ENCODE measurements at regions not wholly inside any gene's neighbourhood (a gene's known extent, or its start where the extent isn't known, plus 50 kb on each side); places are given as distances from the start of the nearest gene placed in this dataset.

DNA sequence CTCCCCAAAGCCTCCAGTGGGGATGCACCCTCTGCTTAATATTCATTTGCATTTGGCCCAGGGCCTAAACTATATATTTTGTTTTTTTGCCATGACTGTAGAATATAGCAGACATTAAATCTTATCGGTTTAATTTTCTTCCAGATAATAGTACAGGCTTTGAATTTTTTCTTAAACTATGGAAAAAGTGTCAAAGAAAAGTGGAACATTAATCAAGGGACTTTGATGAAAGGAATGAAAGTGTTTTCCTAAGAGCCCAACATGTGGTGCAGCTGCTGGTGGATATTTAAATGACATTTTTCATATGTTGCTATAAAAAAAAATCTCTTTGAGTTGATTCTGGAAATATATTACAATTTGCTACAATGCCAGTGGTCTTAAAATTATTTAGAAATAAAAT is 346.8 kb downstream of the CYP26B1 start:
- no peak for DNase-seq

GRCh38 chr2:71800106-71800809 is 346.9 kb downstream of the DYSF start:
- no peak for DNase-seq

GRCh38 chr2:71799013-71799575 is 345.7 kb downstream of the DYSF start:
- DNase-seq: no peak

DNA sequence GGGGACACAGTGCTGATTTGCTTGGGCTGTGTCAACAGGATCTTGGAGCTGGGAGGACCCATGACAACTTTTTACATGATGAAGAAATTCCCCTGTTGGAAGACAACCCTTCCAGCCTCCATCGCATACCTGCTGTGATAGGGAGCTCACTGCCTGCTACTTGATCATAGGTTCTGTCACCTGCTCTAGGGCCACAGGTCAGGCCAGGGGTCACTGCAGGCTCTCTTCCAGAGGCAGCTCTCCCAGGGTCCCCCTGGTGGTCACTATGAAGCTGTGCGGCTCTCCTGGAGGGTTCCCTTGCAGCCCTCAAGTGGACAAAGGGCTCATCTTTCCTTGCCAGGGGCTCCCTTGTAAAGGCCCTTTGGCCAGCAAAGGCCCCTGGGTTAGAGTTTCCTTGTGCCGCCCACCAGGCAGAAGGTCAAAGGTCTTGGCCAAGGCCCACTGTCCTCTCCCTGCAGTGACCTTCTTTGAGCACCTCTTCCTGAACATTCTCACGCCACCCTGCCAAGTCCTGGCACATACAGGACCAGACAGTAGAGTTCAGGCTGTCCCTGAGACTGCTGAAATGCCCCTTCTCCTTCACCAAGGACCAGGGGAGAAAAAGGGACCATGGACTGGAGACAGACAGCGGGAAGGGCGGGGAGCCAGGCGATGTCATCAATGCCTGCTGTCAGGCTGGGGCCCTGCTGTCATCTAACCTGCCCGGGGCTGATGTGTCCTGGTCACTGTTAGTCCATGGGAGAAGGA is 345.1 kb downstream of the DYSF start:
- DNase-seq: no peak

GRCh38 chr2:71797035-71797810 is 343.9 kb downstream of the DYSF start:
- no peak for DNase-seq

DNA sequence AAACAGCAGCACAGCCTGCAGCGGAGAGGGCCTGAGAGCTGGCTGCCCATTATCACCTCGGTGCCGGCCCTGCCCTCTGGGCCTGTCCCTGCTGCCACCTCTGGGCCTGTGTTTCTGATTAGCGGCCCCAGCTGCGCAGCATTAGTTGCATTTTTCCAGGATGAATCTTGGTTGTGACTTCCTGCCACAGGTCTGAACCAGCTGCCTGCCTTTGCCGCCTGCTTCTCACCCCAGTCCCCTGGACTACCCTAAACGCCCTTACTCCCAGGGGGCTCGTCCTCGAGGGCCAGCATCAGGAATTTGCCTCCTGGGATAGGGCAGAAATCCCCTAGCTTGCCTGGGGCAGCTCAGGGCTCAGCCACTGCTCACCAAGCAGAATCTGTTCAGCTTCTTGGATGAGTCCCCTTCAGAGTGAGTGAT is 342.8 kb downstream of the DYSF start:
- DNase-seq: no peak

DNA sequence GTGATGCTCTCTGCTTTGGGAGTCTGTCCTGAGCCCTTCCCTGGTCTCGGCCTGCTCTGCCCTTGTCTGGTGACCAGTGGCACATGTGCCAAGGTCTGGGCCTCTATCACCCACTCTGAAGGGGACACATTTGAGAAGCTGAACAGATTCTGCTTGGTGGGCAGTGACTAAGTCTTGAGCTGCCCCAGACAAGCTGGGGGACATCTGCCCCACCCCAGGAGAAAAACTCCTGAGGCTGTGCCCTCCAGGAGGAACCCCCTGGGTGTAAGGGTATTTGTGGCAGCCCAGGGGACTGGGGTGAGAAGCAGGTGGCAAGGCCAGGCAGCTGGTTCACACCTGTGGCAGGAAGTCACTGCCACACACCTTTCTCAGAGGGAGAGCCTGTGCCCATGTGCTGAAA is 342.1 kb downstream of the DYSF start:
- DNase-seq: no peak

- DNase-seq: no peak
Measured at GRCh38 chr2:71794611-71795010, 341.2 kb downstream of the DYSF start.

- DNase-seq: no peak
Measured at GRCh38 chr2:71793926-71794325, 340.6 kb downstream of the DYSF start.

- DNase-seq: no peak
Measured at GRCh38 chr2:71792926-71793761, 339.8 kb downstream of the DYSF start.

DNA sequence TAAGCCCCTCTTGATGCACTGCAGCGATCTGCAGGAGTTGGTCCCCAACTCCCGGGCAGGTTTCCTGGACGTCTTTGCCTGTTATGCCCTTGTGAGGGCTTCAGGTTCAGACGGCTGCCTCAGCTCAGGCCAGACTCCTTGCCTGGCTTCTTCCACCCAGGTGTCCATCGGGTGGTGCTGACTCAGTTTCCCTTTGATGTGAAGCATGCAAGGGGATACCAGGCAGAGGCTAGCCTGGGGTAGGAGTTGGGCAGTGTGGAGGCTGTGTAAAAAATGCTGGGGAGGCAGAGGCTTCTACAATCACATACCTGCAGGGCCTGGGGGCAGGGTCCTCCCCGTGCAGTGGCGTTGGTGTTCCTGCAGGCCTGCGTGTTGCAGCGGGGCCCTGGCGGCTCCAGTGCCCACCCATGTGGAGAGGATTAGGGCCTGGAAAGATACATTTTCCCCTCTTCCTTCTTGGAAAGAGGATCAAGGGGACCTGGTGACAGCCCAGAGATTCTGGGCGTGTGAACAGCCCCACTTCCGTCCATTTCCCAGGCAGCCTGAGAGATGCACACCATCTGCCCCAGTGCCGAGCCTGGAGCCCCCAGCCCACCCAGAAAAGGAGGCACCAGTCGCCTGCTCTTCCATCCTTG is 338.3 kb downstream of the DYSF start:
- DNase-seq: no peak

- no peak for DNase-seq
Measured at GRCh38 chr2:71791061-71791450, 337.7 kb downstream of the DYSF start.

GRCh38 chr2:71790226-71791060 is 337.1 kb downstream of the DYSF start:
- DNase-seq: no peak

DNA sequence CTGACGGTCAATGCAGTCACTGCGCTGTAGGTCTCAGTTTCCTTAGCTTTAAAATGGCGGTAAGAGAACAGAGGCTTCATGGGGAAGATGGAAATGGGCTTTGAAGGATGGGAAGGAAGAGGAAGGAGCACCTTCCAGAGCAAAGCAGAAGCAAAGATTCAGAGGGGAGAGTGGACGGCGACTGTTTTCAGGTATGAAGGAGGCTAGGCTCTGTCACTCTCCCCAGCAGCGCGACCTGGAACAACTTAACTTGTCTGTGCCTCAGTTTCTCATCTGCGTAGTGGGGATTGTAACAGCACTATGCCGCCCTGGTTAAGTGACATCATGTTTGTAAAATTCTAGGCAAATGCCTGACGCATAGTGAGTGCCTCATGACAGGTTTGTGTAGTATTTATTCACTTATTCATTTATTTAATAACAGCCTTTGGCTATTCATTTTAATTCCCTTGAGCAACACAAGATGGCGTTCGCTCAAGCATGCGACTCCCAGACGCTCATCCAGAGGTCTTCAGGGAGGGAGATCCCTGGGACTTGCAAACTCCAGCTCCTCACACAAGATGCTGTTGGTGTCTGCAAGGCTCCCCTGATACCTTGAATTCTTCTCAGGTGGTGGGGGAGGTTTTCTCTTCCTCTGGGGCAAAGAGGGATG is 336.3 kb downstream of the DYSF start:
- DNase-seq: no peak

- DNase-seq: no peak
Measured at GRCh38 chr2:71788601-71789240, 335.4 kb downstream of the DYSF start.

DNA sequence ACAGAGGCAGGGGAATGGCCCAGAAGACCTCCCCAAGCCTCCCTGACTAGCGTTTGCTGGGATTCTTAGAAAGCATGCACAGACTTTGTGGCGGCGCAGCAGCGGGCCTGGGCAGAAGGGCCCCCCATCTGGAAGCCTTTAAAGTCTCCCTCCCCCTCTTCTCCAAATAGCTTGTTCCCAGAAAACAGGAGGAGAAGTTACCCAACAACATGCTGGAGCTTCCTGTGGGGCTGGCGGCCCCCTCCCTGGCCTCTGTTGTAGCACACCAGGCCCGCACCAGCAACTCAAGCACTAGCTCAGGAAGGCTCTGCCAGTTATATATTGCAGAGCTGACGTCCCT is 334.8 kb downstream of the DYSF start:
- DNase-seq: no peak

- DNase-seq: no peak
Measured at GRCh38 chr2:71787476-71788185, 334.3 kb downstream of the DYSF start.

- no peak for DNase-seq
Measured at GRCh38 chr2:71787108-71787415, 333.7 kb downstream of the DYSF start.

- no peak for DNase-seq
Measured at GRCh38 chr2:71786291-71787107, 333.1 kb downstream of the DYSF start.
